HCT116 (cell line): ENCODE measurements at regions not wholly inside any gene's neighbourhood (a gene's known extent, or its start where the extent isn't known, plus 50 kb on each side); places are given as distances from the start of the nearest gene placed in this dataset.

Experiments
- ATAC-seq: fragments of 200-7000 bp; cut with Tn5 transposase; 2 replicates; pipeline ENCODE4 v1.9.1; 2020; ENCODE audit warnings: mild to moderate bottlenecking, moderate library complexity
- BruUV-seq: library from RNA; stranded (reverse); fragments of 400-500 nt; replicated peaks from 2 replicates; lab custom pipeline; 2021; lab: Mats Ljungman, UMichigan
- CTCF ChIA-PET: fragments of 300-600 bp; sonication (Branson Sonifier 250); formaldehyde crosslinking; loops from one replicate; lab custom pipeline; 2021; ENCODE audit warnings: antibody characterized with exemption; lab: Charles Lee
- POLR2A ChIA-PET: fragments of 300-600, 350-600 bp; sonication (Branson Sonifier 250); formaldehyde crosslinking; loops from one replicate; lab custom pipeline; 2021; ENCODE audit warnings: antibody characterized with exemption; lab: Charles Lee
- RAD21 ChIA-PET, 2 experiments: fragments of 300-600 bp; sonication (Branson Sonifier 250); formaldehyde crosslinking; loops; one replicate each; lab custom pipeline; 2023; ENCODE audit warnings: low total read pairs in 2 of 2; ENCODE audit not compliant: uncharacterized antibody in 2 of 2, unreplicated experiment in 2 of 2, low non-redundant PET in 1 of 2; lab: Charles Lee
- DNase-seq: peaks from one replicate; pipeline ENCODE4 v3.0.0-alpha.2; 2010; ENCODE audit warnings: low read depth, low spot score
- H2AFZ ChIP-seq: fragments of 200-600 bp; shearing (Covaris generic), sonication (generic); 2 replicates; pipeline ENCODE4 v1.6.1; 2017; ENCODE audit warnings: low read depth, mixed run types, mixed read lengths, antibody characterized with exemption, low read length; ENCODE audit not compliant: poor library complexity, severe bottlenecking
- H3K27ac ChIP-seq: 2 replicates; pipeline ENCODE4 v1.5.1; 2012; ENCODE audit warnings: low read depth, low read length
- H3K27me3 ChIP-seq: fragments of 200-600 bp; sonication (generic); 2 replicates; pipeline ENCODE4 v1.6.1; 2016; ENCODE audit warnings: mixed run types, low read length, mixed read lengths; ENCODE audit not compliant: insufficient read depth
- H3K36me3 ChIP-seq, 2 experiments: fragments of 200-500 bp in 1 of 2; fragments of 200-600 bp in 1 of 2; sonication (Bioruptor generic) in 1 of 2; sonication (generic) in 1 of 2; 2 replicates each; pipeline versions ENCODE4 v1.5.1 to v1.6.1; 2014 to 2016; ENCODE audit warnings: low read length in 2 of 2, inconsistent platforms in 1 of 2, mixed read lengths in 1 of 2, mixed run types in 1 of 2; ENCODE audit not compliant: insufficient read depth in 2 of 2, control insufficient read depth in 1 of 2
- H3K4me1 ChIP-seq, 2 experiments: fragments of 200-600 bp in 1 of 2; sonication (generic) in 1 of 2; 2 replicates each; pipeline versions ENCODE4 v1.5.1 to v1.6.1; 2012 to 2017; ENCODE audit warnings: low read length in 2 of 2, inconsistent platforms in 1 of 2, mild to moderate bottlenecking in 1 of 2, mixed read lengths in 1 of 2, mixed run types in 1 of 2, moderate library complexity in 1 of 2; ENCODE audit not compliant: insufficient read depth in 2 of 2, control insufficient read depth in 1 of 2
- H3K4me2 ChIP-seq: fragments of 200-600 bp; sonication (generic); 2 replicates; pipeline ENCODE4 v1.6.1; 2017; ENCODE audit warnings: mixed run types, low read length, mixed read lengths
- H3K4me3 ChIP-seq, 2 experiments: fragments of 200-600 bp in 1 of 2; sonication (generic) in 1 of 2; replicated peaks in 1 of 2; 2 replicates each; pipeline ENCODE4 v1.5.1; 2011 to 2016; ENCODE audit warnings: low read length in 2 of 2, control low read depth in 1 of 2, low read depth in 1 of 2, mild to moderate bottlenecking in 1 of 2, mixed read lengths in 1 of 2, mixed run types in 1 of 2
- H3K79me2 ChIP-seq: fragments of 200-600 bp; sonication (generic); 2 replicates; pipeline ENCODE4 v1.6.1; 2017; ENCODE audit warnings: mild to moderate bottlenecking, mixed run types, low read length, moderate library complexity, mixed read lengths; ENCODE audit not compliant: insufficient read depth
- H3K9ac ChIP-seq: fragments of 200-600 bp; sonication (generic); 2 replicates; pipeline ENCODE4 v1.6.1; 2016; ENCODE audit warnings: low read length, mixed read lengths
- H3K9me2 ChIP-seq: fragments of 200-600 bp; sonication (generic), shearing (Covaris generic); 2 replicates; pipeline ENCODE4 v1.6.1; 2017; ENCODE audit warnings: mixed run types, mild to moderate bottlenecking, moderate library complexity; ENCODE audit not compliant: insufficient read depth
- H3K9me3 ChIP-seq, 2 experiments: fragments of 200-500 bp in 1 of 2; fragments of 200-600 bp in 1 of 2; sonication (Bioruptor generic) in 1 of 2; sonication (generic) in 1 of 2; 2 replicates each; pipeline ENCODE4 v1.6.1; 2014 to 2017; ENCODE audit warnings: low read length in 2 of 2, mixed read lengths in 2 of 2, inconsistent platforms in 1 of 2, low read depth in 1 of 2, mild to moderate bottlenecking in 1 of 2, mixed run types in 1 of 2, moderate library complexity in 1 of 2; ENCODE audit not compliant: control insufficient read depth in 1 of 2, insufficient read depth in 1 of 2
- H4K20me1 ChIP-seq: fragments of 200-600 bp; sonication (generic), shearing (Covaris generic); 2 replicates; pipeline ENCODE4 v1.6.1; 2017; ENCODE audit warnings: mixed run types, mild to moderate bottlenecking, moderate library complexity; ENCODE audit not compliant: insufficient read depth
- ATF3 ChIP-seq: IDR thresholded peaks from 2 replicates; pipeline ENCODE4 v1.6.1; 2012
- CBX3 ChIP-seq: IDR thresholded peaks from 2 replicates; pipeline ENCODE4 v1.6.1; 2012; ENCODE audit warnings: low read depth
- CEBPB ChIP-seq: IDR thresholded peaks from 2 replicates; pipeline ENCODE4 v1.6.1; 2012; ENCODE audit warnings: low read depth
- ELF1 ChIP-seq: IDR thresholded peaks from 2 replicates; pipeline ENCODE4 v1.6.1; 2012; ENCODE audit warnings: low read depth, borderline replicate concordance
- EZH2phosphoT487 ChIP-seq: fragments of 200-600 bp; IDR thresholded peaks from 2 replicates; pipeline ENCODE4 v1.6.1; 2018; ENCODE audit warnings: antibody characterized with exemption, borderline replicate concordance
- FOSL1 ChIP-seq: IDR thresholded peaks from 2 replicates; pipeline ENCODE4 v1.6.1; 2012; ENCODE audit warnings: low read depth
- JUND ChIP-seq: IDR thresholded peaks from 2 replicates; pipeline ENCODE4 v1.6.1; 2012
- POLR2A ChIP-seq: IDR thresholded peaks from 2 replicates; pipeline ENCODE4 v1.7.0; 2011; ENCODE audit warnings: borderline replicate concordance; ENCODE audit not compliant: insufficient read depth, insufficient read length; ENCODE audit errors: extremely low read depth
- POLR2AphosphoS5 ChIP-seq: IDR thresholded peaks from 2 replicates; pipeline ENCODE4 v1.6.1; 2011; ENCODE audit warnings: mild to moderate bottlenecking, low read depth, low read length, moderate library complexity
- RAD21 ChIP-seq: IDR thresholded peaks from 2 replicates; pipeline ENCODE4 v1.6.1; 2012; ENCODE audit warnings: low read depth, mild to moderate bottlenecking
- REST ChIP-seq: IDR thresholded peaks from 2 replicates; pipeline ENCODE4 v1.6.1; 2012; ENCODE audit warnings: low read depth
- SIN3A ChIP-seq: IDR thresholded peaks from 2 replicates; pipeline ENCODE4 v1.6.1; 2012; ENCODE audit warnings: low read depth
- SP1 ChIP-seq: IDR thresholded peaks from 2 replicates; pipeline ENCODE4 v1.6.1; 2012; ENCODE audit warnings: low read depth
- SRF ChIP-seq: IDR thresholded peaks from 2 replicates; pipeline ENCODE4 v1.6.1; 2012; ENCODE audit warnings: low read depth
- YY1 ChIP-seq: IDR thresholded peaks from 2 replicates; pipeline ENCODE4 v1.6.1; 2011; ENCODE audit warnings: low read length, low read depth, moderate library complexity, mild to moderate bottlenecking; ENCODE audit not compliant: insufficient replicate concordance; ENCODE audit errors: extremely low read depth
- ZBTB33 ChIP-seq: IDR thresholded peaks from 2 replicates; pipeline ENCODE4 v1.6.1; 2011; ENCODE audit warnings: mild to moderate bottlenecking, low read length, moderate library complexity; ENCODE audit not compliant: insufficient replicate concordance; ENCODE audit errors: extremely low read depth
- ZFX ChIP-seq: fragments of 450-650 bp; IDR thresholded peaks from 2 replicates; pipeline ENCODE4 v1.6.1; 2017
- intact Hi-C: fragments of 100-400 bp; cut with micrococcal nuclease; formaldehyde crosslinking; loops from 2 replicates; pipeline ENCODE4 v1.10.0; 2022
- TF ChIP-seq, protein P1 (sequence below): IDR thresholded peaks from 2 replicates; pipeline ENCODE4 v1.6.1; 2012

GRCh38 chr5:159519365-159519764, 189.1 kb upstream of the IL12B start (continued):
- TF ChIP-seq SRF (no peak), POLR2AphosphoS5 (no peak), ZFX (no peak)

DNA sequence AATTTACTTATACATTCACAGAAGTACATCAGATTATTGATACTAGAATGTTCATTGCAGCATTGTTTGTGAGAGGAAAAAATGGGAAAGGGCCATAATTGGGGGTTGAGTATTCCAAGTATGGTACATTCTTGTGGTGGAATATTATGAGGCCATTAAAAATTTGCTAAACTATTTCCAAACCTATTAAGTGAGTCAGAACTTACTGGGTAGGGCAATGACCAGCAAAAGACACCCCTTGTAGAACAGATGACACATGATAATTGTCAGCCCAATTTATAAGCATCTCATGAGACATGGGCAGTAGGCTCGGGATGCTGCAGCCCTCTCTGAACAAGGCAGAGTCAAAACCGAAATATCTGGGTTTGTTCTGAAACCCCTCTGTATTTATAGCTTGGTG, 192.6 kb upstream of the IL12B start:
- no peaks in the 10 kb centered on the region for H3K79me2 ChIP-seq
- intact Hi-C loops: no loop called here
- BruUV-seq: no TSS peak
- no peaks in the 10 kb centered on the region for H3K27me3 ChIP-seq
- no peaks in the 10 kb centered on the region for H3K9me2 ChIP-seq
- TF ChIP-seq, protein P1, sequence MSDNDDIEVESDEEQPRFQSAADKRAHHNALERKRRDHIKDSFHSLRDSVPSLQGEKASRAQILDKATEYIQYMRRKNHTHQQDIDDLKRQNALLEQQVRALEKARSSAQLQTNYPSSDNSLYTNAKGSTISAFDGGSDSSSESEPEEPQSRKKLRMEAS: no peak
- TF ChIP-seq SRF: no peak
- no peak for TF ChIP-seq RAD21
- no peak for TF ChIP-seq ZBTB33
- no peak for TF ChIP-seq YY1
- TF ChIP-seq ELF1: no peak
- no peak for TF ChIP-seq JUND
- no peak for TF ChIP-seq FOSL1
- no peak for TF ChIP-seq CBX3
- TF ChIP-seq SP1: no peak
- no peak for TF ChIP-seq REST
- TF ChIP-seq EZH2phosphoT487: no peak
- no peak for TF ChIP-seq SIN3A
- TF ChIP-seq ZFX: no peak
- TF ChIP-seq POLR2A: no peak
- TF ChIP-seq ATF3: no peak
- TF ChIP-seq POLR2AphosphoS5: no peak
- no peak for TF ChIP-seq CEBPB
- ChIA-PET POLR2A (no interaction called here), RAD21 (no interaction called here), CTCF (no interaction called here)
- no peaks in the 10 kb centered on the region for H3K36me3 ChIP-seq
- no peak overlapping the region for H3K4me2 ChIP-seq
- ATAC-seq (no peak), DNase-seq (no peak)
- H3K4me3 ChIP-seq: no peak overlapping the region
- H4K20me1 ChIP-seq: no peaks in the 10 kb centered on the region
- H3K9ac ChIP-seq: no peak overlapping the region
- H3K9me3 ChIP-seq: no peaks in the 10 kb centered on the region
- no peak overlapping the region for H2AFZ ChIP-seq
- no peaks in the 10 kb centered on the region for H3K4me1 ChIP-seq
- no peak overlapping the region for H3K27ac ChIP-seq
